ENCODE measurements at regions not wholly inside any gene's neighbourhood (a gene's known extent, or its start where the extent isn't known, plus 50 kb on each side); places are given as distances from the start of the nearest gene placed in this dataset.

GRCh38 chr6:47366335-47366890 lies 56.7 kb upstream of the TNFRSF21 start:
- TF ChIP-seq CTCF (conservative IDR thresholded peaks at IDR 0.05; ENCODE audit: low read length) (no peak), EZH2phosphoT487 (IDR thresholded peaks at IDR 0.05; ENCODE audit: borderline replicate concordance, low read depth, low read length) (no peak)

All from OCI-LY7 (cell line).